Ectodermal cell (in vitro differentiated cells): ENCODE measurements at regions not wholly inside any gene's neighbourhood (a gene's known extent, or its start where the extent isn't known, plus 50 kb on each side); places are given as distances from the start of the nearest gene placed in this dataset.
"Not testable (repeated sequence)": the region's sequence is repeated elsewhere in the genome, so short reads cannot be mapped to it uniquely, and the experiment has no call there.

ENCODE experiments used
- H3K27ac ChIP-seq: 2 replicates; pipeline ENCODE4 v1.7.0; 2013; ENCODE audit warnings: mild to moderate bottlenecking, low read depth, low read length; ENCODE audit not compliant: insufficient read depth, poor library complexity, severe bottlenecking
- H3K27me3 ChIP-seq: 2 replicates; pipeline ENCODE4 v1.7.0; 2013; ENCODE audit warnings: mild to moderate bottlenecking, low read length; ENCODE audit not compliant: insufficient read depth, control insufficient read depth, poor library complexity, severe bottlenecking
- H3K36me3 ChIP-seq: one replicate; pipeline ENCODE4 v1.7.0; 2013; ENCODE audit warnings: low read length; ENCODE audit not compliant: control insufficient read depth, insufficient read depth
- H3K4me1 ChIP-seq: one replicate; pipeline ENCODE4 v1.7.0; 2013; ENCODE audit warnings: low read length; ENCODE audit not compliant: control insufficient read depth, insufficient read depth
- H3K4me3 ChIP-seq: 2 replicates; pipeline ENCODE4 v1.7.0; 2013; ENCODE audit warnings: low read depth, low read length, control low read depth; ENCODE audit not compliant: insufficient read depth
- H3K9me3 ChIP-seq: 2 replicates; pipeline ENCODE4 v1.7.0; 2013; ENCODE audit warnings: mild to moderate bottlenecking, low read length, moderate library complexity; ENCODE audit not compliant: control insufficient read depth
- WGBS, 2 experiments: methylation state at CpG; one replicate each; pipeline ENCODE4 v1.1.7; 2013; ENCODE audit warnings: missing lambda C conversion rate in 2 of 2; 5-methylcytosine and 5-hydroxymethylcytosine counted together

GRCh38 chr2:138294451-138294850 lies 207.1 kb upstream of the SPOPL start:
- Histone ChIP-seq H3K4me3 (no peak overlapping the region), H3K27ac (no peak overlapping the region), H3K4me1 (no peaks in the 10 kb centered on the region), H3K9me3 (no peaks in the 10 kb centered on the region), H3K36me3 (no peaks in the 10 kb centered on the region), H3K27me3 (no peaks in the 10 kb centered on the region)
- WGBS, 2 experiments, result 94 to 95% methylated on average over 4 of the region's 4 CpGs

GRCh38 chr2:138296365-138296764 lies 205.2 kb upstream of the SPOPL start:
- no peak overlapping the region for H3K27ac ChIP-seq
- H3K36me3 ChIP-seq, result no peaks in the 10 kb centered on the region
- no peaks in the 10 kb centered on the region for H3K27me3 ChIP-seq
- no peaks in the 10 kb centered on the region for H3K9me3 ChIP-seq
- H3K4me1 ChIP-seq, result no peaks in the 10 kb centered on the region
- H3K4me3 ChIP-seq, result no peak overlapping the region

DNA sequence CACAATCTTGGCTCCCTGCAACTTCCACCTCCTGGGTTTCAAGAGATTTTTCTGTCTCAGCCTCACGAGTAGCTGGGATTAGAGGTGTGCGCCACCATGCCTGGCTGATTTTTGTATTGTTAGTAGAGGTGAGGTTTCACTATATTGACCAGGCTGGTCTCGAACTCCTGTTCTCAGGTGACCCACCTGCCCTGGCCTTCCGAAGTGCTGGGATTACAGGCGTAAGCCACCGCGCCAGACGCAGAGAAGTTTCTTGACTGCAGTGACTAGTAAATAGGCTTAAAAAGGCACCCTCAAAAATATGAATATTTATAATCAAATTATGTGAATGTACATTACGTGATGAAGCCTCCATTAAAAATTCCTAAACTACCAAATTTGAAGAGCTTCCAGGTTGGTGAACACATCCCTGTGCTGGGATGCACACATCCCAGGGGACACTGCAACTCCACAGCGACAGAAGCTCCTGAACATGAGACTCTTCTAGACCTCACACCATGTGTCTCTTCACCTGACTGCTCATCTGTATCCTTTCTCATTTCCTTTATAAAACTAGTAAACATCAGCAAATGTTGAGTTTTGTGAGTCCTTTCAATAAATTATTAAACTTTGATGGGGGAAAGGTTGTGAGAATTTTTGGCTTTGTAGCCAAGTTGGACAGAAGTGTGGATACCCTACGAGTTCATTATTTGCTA lies 203.3 kb upstream of the SPOPL start:
- Histone ChIP-seq H3K4me3 (no peak overlapping the region), H3K9me3 (no peaks in the 10 kb centered on the region), H3K36me3 (no peaks in the 10 kb centered on the region), H3K27ac (no peak overlapping the region), H3K4me1 (no peaks in the 10 kb centered on the region), H3K27me3 (no peaks in the 10 kb centered on the region)
- 93 to 94% methylated on average over 11 of the region's 11 CpGs for WGBS, 2 experiments

- no peaks in the 10 kb centered on the region for H3K9me3 ChIP-seq
- WGBS, 2 experiments, result 93% methylated on average over 3 of the region's 3 CpGs
- no peaks in the 10 kb centered on the region for H3K27me3 ChIP-seq
- no peaks in the 10 kb centered on the region for H3K36me3 ChIP-seq
- no peak overlapping the region for H3K4me3 ChIP-seq
- no peak overlapping the region for H3K27ac ChIP-seq
- H3K4me1 ChIP-seq, result no peaks in the 10 kb centered on the region
These were observed 202.7 kb upstream of the SPOPL start for GRCh38 chr2:138298900-138299299.

DNA sequence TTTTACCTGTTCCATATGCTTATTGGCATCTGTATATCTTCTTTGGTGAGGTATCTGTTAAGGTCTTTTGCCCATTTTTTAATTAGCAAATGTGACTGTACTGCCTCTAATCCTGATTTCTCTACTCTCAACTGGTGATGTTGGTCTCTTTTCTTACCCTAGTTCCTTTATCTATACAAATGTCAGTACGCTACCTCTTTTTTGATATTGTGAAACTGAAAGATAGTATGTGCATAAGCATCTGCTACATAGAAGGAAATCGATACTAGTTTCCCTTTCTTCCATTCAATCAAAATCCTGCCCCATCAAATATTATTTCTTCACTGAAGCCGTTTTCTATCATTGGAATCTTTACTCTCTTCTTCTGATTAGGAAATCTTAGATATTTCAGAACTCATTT lies 194.9 kb upstream of the SPOPL start:
- WGBS, 2 experiments, result 78 to 94% methylated on average over 2 of the region's 3 CpGs
- Histone ChIP-seq H3K36me3 (no peaks in the 10 kb centered on the region), H3K4me3 (no peak overlapping the region), H3K4me1 (no peaks in the 10 kb centered on the region), H3K27ac (no peak overlapping the region), H3K9me3 (no peaks in the 10 kb centered on the region), H3K27me3 (no peaks in the 10 kb centered on the region)

DNA sequence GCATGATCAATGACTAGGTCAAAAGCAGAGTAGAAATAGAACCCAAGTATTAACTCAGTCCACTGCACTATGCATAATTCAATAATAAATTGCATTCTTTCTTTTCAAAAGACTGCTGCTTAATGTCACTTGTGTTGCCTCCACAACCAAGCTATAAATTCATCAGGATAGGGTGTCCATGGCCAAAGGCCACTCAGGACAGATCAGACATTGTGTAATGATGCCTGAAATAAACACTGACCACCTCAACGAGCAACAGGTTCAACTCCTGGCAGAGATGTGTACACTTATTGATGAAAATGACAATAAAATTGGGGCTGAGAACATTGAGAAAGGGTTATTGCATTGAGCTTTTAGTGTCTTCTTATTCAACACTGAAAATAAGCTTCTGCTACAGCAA lies 194.5 kb upstream of the SPOPL start:
- H3K27me3 ChIP-seq, result no peaks in the 10 kb centered on the region
- no peaks in the 10 kb centered on the region for H3K36me3 ChIP-seq
- 90 to 100% methylated on average over 1 of the region's 1 CpG for WGBS, 2 experiments
- no peaks in the 10 kb centered on the region for H3K9me3 ChIP-seq
- H3K27ac ChIP-seq, result no peak overlapping the region
- no peaks in the 10 kb centered on the region for H3K4me1 ChIP-seq
- no peak overlapping the region for H3K4me3 ChIP-seq

DNA sequence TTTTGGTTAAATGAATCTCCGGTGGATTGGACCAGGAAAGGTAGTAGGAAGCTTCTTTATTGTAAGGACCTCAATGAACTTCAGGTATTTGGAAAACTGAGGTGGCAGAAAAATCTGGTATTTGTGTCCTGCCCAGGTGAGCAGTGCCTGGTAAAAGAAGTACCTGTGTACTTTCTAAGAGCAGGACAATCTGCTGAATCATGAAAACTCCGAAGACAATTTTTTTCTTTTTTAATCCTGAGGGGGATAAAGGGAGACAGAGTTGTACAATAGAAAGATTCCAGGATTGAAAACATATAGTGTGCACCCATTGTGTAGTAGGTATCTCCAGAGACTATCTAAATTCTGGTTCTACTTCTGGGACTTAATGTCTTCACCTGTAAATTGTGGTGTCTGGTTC lies 191.8 kb upstream of the SPOPL start:
- Histone ChIP-seq H3K36me3 (no peaks in the 10 kb centered on the region), H3K4me1 (no peaks in the 10 kb centered on the region), H3K4me3 (no peak overlapping the region), H3K27ac (no peak overlapping the region), H3K9me3 (no peaks in the 10 kb centered on the region), H3K27me3 (no peaks in the 10 kb centered on the region)
- WGBS, 2 experiments, result 98 to 100% methylated on average over 2 of the region's 2 CpGs

- no peak overlapping the region for H3K4me3 ChIP-seq
- 93 to 96% methylated on average over 4 of the region's 4 CpGs for WGBS, 2 experiments
- no peaks in the 10 kb centered on the region for H3K36me3 ChIP-seq
- no peaks in the 10 kb centered on the region for H3K9me3 ChIP-seq
- H3K27me3 ChIP-seq, result no peaks in the 10 kb centered on the region
- no peaks in the 10 kb centered on the region for H3K4me1 ChIP-seq
- no peak overlapping the region for H3K27ac ChIP-seq
These were observed 189.5 kb upstream of the SPOPL start for GRCh38 chr2:138312061-138312460.

- not testable (repeated sequence) for H3K4me3 ChIP-seq, H3K27me3 ChIP-seq, H3K36me3 ChIP-seq, H3K4me1 ChIP-seq, H3K9me3 ChIP-seq, H3K27ac ChIP-seq
These were observed 186.0 kb upstream of the SPOPL start for GRCh38 chr2:138315619-138316018.

GRCh38 chr2:138319616-138320015 lies 182.0 kb upstream of the SPOPL start:
- Histone ChIP-seq H3K4me3 (no peak overlapping the region), H3K27me3 (no peaks in the 10 kb centered on the region), H3K27ac (no peak overlapping the region), H3K9me3 (no peaks in the 10 kb centered on the region), H3K4me1 (no peaks in the 10 kb centered on the region), H3K36me3 (no peaks in the 10 kb centered on the region)
- WGBS, 2 experiments, result 83 to 87% methylated on average over 1 to 2 of the region's 2 CpGs

GRCh38 chr2:138321458-138321857 lies 180.1 kb upstream of the SPOPL start:
- Histone ChIP-seq H3K27ac (no peak overlapping the region), H3K27me3 (no peaks in the 10 kb centered on the region), H3K4me1 (no peaks in the 10 kb centered on the region), H3K36me3 (no peaks in the 10 kb centered on the region), H3K4me3 (no peak overlapping the region), H3K9me3 (no peaks in the 10 kb centered on the region)
- WGBS, 2 experiments, result 65 to 89% methylated on average over 1 of the region's 2 CpGs
